GM12891 (cell line): ENCODE measurements at regions not wholly inside any gene's neighbourhood (a gene's known extent, or its start where the extent isn't known, plus 50 kb on each side); places are given as distances from the start of the nearest gene placed in this dataset.

Source experiments
- PAX5 ChIP-seq: IDR thresholded peaks from 2 replicates; pipeline ENCODE4 v1.6.1; 2011; ENCODE audit warnings: low read length, moderate library complexity, mild to moderate bottlenecking; ENCODE audit not compliant: insufficient read depth, severe bottlenecking
- POLR2A ChIP-seq: IDR thresholded peaks from 2 replicates; pipeline ENCODE4 v1.6.1; 2011; ENCODE audit warnings: low read depth, low read length, control low read depth
- POLR2AphosphoS5 ChIP-seq: IDR thresholded peaks from 2 replicates; pipeline ENCODE4 v1.6.1; 2011; ENCODE audit warnings: low read depth, low read length, control low read depth
- POU2F2 ChIP-seq: IDR thresholded peaks from 2 replicates; pipeline ENCODE4 v1.6.1; 2011; ENCODE audit warnings: low read depth, mild to moderate bottlenecking, control low read depth, low read length, moderate library complexity
- SPI1 ChIP-seq: IDR thresholded peaks from 2 replicates; pipeline ENCODE4 v1.6.1; 2011; ENCODE audit warnings: low read depth, low read length, control low read depth
- TAF1 ChIP-seq: IDR thresholded peaks from 2 replicates; pipeline ENCODE4 v1.6.1; 2011; ENCODE audit warnings: low read depth, low read length, control low read depth

GRCh38 chr15:29342201-29342600 is 72.6 kb upstream of the NSMCE3 start:
- TF ChIP-seq POLR2AphosphoS5, result no peak
- no peak for TF ChIP-seq POLR2A
- no peak for TF ChIP-seq TAF1
- TF ChIP-seq POU2F2, result no peak
- TF ChIP-seq SPI1, result no peak
- no peak for TF ChIP-seq PAX5
